ENCODE measurements at regions not wholly inside any gene's neighbourhood (a gene's known extent, or its start where the extent isn't known, plus 50 kb on each side); places are given as distances from the start of the nearest gene placed in this dataset.

DNA sequence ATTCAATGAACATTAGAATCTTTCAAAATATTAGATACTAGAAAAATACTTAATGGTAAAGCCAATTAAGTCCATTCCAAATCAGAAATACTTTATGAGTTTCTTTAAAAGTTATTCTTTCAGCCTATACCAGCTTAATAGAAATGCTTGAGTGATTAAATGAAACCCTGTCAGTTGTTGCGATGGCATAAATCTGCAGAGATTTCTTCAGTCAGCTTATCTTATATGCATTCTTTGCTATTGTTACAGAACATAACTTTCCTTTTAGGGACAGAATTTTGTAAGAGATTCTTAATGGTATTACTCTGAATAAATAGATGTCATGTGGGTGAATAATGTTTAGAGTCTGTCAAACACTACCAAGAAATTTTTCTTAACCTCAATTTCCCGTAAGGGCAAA is 325.0 kb upstream of the HAND2 start:
- no peak for DNase-seq (ENCODE audit: low read depth, low spot score)
- no peak overlapping the region for H3K4me3 ChIP-seq (ENCODE audit: low read depth, low read length)
- CTCF ChIA-PET: no interaction called here
- TF ChIP-seq CTCF (IDR thresholded peaks at IDR 0.05; ENCODE audit: insufficient read depth, low read length, missing control alignments): no peak
- POLR2A ChIA-PET: no interaction called here

GRCh38 chr4:173852775-173853174 is 322.7 kb upstream of the HAND2 start:
- no peak overlapping the region for H3K4me3 ChIP-seq (ENCODE audit: low read depth, low read length)
- no peak for TF ChIP-seq CTCF (IDR thresholded peaks at IDR 0.05; ENCODE audit: insufficient read depth, low read length, missing control alignments)
- CTCF ChIA-PET: no interaction called here
- no peak for DNase-seq (ENCODE audit: low read depth, low spot score)
- POLR2A ChIA-PET: no interaction called here

GRCh38 chr4:173845580-173845979 is 315.6 kb upstream of the HAND2 start:
- POLR2A ChIA-PET: no interaction called here
- no peak for TF ChIP-seq CTCF (IDR thresholded peaks at IDR 0.05; ENCODE audit: insufficient read depth, low read length, missing control alignments)
- CTCF ChIA-PET: no interaction called here
- H3K4me3 ChIP-seq (ENCODE audit: low read depth, low read length): no peak overlapping the region
- DNase-seq (ENCODE audit: low read depth, low spot score): no peak

DNA sequence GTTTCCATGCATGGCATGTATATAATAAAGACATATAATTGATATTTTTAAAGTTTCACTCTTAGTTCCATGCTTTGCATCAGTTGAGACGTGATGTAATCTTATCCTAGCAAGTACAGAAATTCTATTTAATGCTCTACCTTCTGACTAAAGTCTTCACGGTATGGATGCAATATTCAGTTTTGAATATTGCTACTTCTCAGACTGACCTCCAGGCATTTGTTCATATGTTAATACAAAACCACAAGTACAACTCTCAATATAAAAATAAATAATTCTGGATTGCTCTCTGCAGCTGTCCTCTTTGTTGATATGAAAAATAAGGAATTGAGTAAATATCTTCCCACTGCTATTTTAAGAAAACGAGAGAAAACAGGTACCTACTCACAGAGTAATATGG is 309.8 kb upstream of the HAND2 start:
- ChIA-PET POLR2A (no interaction called here), CTCF (no interaction called here)
- no peak for TF ChIP-seq CTCF (IDR thresholded peaks at IDR 0.05; ENCODE audit: insufficient read depth, low read length, missing control alignments)
- no peak for DNase-seq (ENCODE audit: low read depth, low spot score)
- H3K4me3 ChIP-seq (ENCODE audit: low read depth, low read length): no peak overlapping the region

DNA sequence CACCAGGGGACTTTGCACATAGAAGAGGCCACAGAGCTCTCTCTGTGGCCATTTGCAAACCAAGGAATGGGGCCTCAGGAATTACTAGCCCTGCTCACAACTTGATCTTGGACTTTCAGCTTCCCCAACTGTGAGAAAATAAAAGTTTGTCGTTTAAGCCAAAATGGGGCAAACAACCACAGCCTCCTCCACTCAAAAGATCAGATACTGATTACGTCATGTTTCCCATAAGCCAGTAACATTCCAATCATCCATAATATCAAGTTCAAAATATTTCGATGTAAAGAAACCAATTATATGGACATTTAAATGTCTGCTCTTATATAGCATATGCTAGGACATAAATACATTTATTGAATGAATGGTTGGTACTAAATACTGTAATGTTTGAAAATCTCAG is 307.5 kb upstream of the HAND2 start:
- ChIA-PET POLR2A (no interaction called here), CTCF (no interaction called here)
- no peak overlapping the region for H3K4me3 ChIP-seq (ENCODE audit: low read depth, low read length)
- TF ChIP-seq CTCF (IDR thresholded peaks at IDR 0.05; ENCODE audit: insufficient read depth, low read length, missing control alignments): no peak
- DNase-seq (ENCODE audit: low read depth, low spot score): no peak

DNA sequence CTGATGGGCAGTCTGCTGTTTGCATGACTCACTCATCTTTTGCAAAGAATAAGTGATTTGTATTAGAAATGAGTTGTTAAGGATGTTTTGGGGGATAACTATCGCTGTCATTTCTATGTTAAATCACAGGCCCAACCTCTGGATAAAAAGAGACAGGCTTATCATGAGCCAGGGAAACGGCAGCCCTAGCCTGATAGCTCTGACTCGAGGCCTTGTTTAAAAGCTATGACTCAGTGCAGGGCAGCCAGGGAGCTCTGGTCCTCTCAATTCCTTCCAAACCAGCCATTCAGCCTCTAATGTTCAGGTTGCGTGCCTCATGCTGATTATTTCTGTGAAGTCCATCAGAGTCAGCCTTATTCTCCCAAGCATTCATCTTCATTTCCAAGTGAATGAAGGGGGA is 305.9 kb upstream of the HAND2 start:
- no peak for DNase-seq (ENCODE audit: low read depth, low spot score)
- no peak overlapping the region for H3K4me3 ChIP-seq (ENCODE audit: low read depth, low read length)
- TF ChIP-seq CTCF (IDR thresholded peaks at IDR 0.05; ENCODE audit: insufficient read depth, low read length, missing control alignments): no peak
- ChIA-PET POLR2A (no interaction called here), CTCF (no interaction called here)

Data from AG04449 (cell line).